Right lobe of liver (tissue), 6 donors: ENCODE measurements at regions not wholly inside any gene's neighbourhood (a gene's known extent, or its start where the extent isn't known, plus 50 kb on each side); places are given as distances from the start of the nearest gene placed in this dataset.

Experiments
- ATAC-seq, 4 donors: fragments of 200-7000 bp; cut with Tn5 transposase; one replicate each; pipeline ENCODE4 v1.9.1; 2020; ENCODE audit warnings: mild to moderate bottlenecking in 4 of 4, moderate library complexity in 4 of 4
- DNase-seq, 3 donors: peaks; one replicate each; pipeline ENCODE4 v3.0.0-alpha.2; 2020
- H3K27ac ChIP-seq, 3 donors: fragments of 200-600 bp; one replicate each; pipeline ENCODE4 v1.8.0; 2022
- H3K27me3 ChIP-seq, 2 donors: fragments of 200-600 bp; one replicate each; pipeline ENCODE4 v1.8.0; 2022
- H3K36me3 ChIP-seq, 4 donors: fragments of 200-600 bp; sonication (generic) in 1 of 4; one replicate each; pipeline versions ENCODE4 v1.5.1 to v1.8.0; 2017 to 2022; ENCODE audit warnings: control low read depth in 1 of 4
- H3K4me1 ChIP-seq, 4 donors: fragments of 200-600 bp; sonication (generic) in 1 of 4; one replicate each; pipeline versions ENCODE4 v1.5.1 to v1.8.0; 2017 to 2022; ENCODE audit warnings: control low read depth in 1 of 4
- H3K4me3 ChIP-seq, 3 donors: fragments of 200-600 bp; one replicate each; pipeline ENCODE4 v1.8.0; 2022
- H3K9me3 ChIP-seq, 4 donors: fragments of 200-600 bp; sonication (generic) in 1 of 4; one replicate each; pipeline versions ENCODE4 v1.5.1 to v1.8.0; 2017 to 2022; ENCODE audit warnings: control low read depth in 1 of 4
- POLR2A ChIP-seq: fragments of 450-650 bp; IDR thresholded peaks from one replicate; pipeline ENCODE4 v1.6.1; 2017; ENCODE audit warnings: antibody characterized with exemption, mild to moderate bottlenecking
- WGBS: methylation state at CpG from one replicate; pipeline ENCODE4 v1.1.6; 2018; ENCODE audit warnings: low coverage, low lambda C conversion rate; ENCODE audit not compliant: insufficient coverage; ENCODE audit errors: missing lambda C conversion rate; 5-methylcytosine and 5-hydroxymethylcytosine counted together
- intact Hi-C, 2 donors: fragments of 100-400 bp; cut with DNase I; formaldehyde crosslinking; loops; one replicate each; pipeline versions ENCODE4 v1.11.2 to v1.14.1; 2022
- TF ChIP-seq, protein P1 (sequence below), 4 donors: fragments of 200-600 bp in 3 of 4; fragments of 450-650 bp in 1 of 4; IDR thresholded peaks; one replicate each; pipeline versions ENCODE4 v1.5.1 to v1.8.0; 2016 to 2022; ENCODE audit warnings: antibody characterized with exemption in 4 of 4, mild to moderate bottlenecking in 2 of 4
- donor health status: DM: no; HTN: yes; CAD: no.
- donor health status: DM: no; HTN: no; CAD: no.
- donor health status: DM: no; HTN: no; CAD: no.
- donor health status: DM: no; HTN: yes; CAD: no.
- donor health status: DM: no; HTN: yes; CAD: no.

DNA sequence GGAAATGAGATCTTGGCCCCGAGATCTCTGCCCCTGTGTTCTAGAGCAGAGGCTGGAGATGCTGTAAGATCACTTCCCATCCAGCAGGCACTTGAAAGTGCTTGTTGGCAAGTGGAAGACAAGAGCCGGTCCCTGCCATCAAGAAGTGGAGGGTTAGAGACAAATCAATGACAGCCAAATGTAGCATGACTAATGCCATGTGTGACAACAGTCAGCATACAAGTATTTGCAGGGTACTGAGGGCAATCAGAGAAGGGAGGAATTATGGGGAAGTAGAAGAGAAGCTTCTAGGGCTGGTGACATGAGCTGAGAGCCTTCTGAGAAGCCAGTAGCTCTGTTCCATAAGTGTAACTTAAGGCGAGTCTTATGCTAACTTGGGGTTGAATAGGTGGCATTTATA, 58.6 kb downstream of the TMEM17 start:
- intact Hi-C loops = no loop called here
- no peak for DNase-seq

DNA sequence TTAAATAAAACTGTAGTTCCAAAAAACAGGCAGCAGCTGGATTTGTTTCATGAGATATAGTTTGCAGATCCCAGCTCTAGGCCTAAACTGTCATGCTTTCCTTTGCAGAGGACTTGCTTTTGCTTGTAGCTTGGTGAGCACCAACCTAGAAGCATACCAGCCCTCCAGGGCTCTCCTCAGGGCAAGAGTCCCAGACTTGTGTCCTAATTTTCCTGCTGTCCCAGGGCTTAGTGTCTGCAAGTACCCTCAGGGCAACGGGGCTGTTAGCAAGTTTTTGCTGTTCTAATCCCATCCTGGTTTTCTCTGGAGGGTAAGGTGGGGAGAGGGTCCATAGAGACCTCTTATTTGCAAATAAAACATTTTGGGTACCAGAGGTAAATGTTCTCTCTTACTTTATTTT, 59.5 kb downstream of the TMEM17 start:
- WGBS = 60% methylated on average over 1 of the region's 1 CpG
- Histone ChIP-seq H3K36me3 (no peaks in the 10 kb centered on the region), H3K9me3 (no peaks in the 10 kb centered on the region), H3K27ac (no peak overlapping the region), H3K27me3 (no peaks in the 10 kb centered on the region), H3K4me3 (no peak overlapping the region), H3K4me1 (peaks cover 0 to 16% (median 7%) of the 10 kb centered on the region in 4 donors)
- intact Hi-C loops = no loop called here
- TF ChIP-seq, protein P1, sequence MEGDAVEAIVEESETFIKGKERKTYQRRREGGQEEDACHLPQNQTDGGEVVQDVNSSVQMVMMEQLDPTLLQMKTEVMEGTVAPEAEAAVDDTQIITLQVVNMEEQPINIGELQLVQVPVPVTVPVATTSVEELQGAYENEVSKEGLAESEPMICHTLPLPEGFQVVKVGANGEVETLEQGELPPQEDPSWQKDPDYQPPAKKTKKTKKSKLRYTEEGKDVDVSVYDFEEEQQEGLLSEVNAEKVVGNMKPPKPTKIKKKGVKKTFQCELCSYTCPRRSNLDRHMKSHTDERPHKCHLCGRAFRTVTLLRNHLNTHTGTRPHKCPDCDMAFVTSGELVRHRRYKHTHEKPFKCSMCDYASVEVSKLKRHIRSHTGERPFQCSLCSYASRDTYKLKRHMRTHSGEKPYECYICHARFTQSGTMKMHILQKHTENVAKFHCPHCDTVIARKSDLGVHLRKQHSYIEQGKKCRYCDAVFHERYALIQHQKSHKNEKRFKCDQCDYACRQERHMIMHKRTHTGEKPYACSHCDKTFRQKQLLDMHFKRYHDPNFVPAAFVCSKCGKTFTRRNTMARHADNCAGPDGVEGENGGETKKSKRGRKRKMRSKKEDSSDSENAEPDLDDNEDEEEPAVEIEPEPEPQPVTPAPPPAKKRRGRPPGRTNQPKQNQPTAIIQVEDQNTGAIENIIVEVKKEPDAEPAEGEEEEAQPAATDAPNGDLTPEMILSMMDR (IDR thresholded peaks at IDR 0.05) = no peak
- TF ChIP-seq POLR2A = no peak
- ATAC-seq = no peak
- DNase-seq = no peak

More for the DNA sequence above, 58.6 kb downstream of the TMEM17 start:
- Histone ChIP-seq H3K9me3 (no peaks in the 10 kb centered on the region), H3K36me3 (no peaks in the 10 kb centered on the region), H3K4me3 (no peak overlapping the region), H3K27ac (no peak overlapping the region), H3K27me3 (no peaks in the 10 kb centered on the region), H3K4me1 (peaks cover 0 to 25% (median 12%) of the 10 kb centered on the region in 4 donors)
- no peak for ATAC-seq
- TF ChIP-seq POLR2A = no peak
- TF ChIP-seq, protein P1 (IDR thresholded peaks at IDR 0.05) = no peak
- 85% methylated on average over 3 of the region's 3 CpGs for WGBS

DNA sequence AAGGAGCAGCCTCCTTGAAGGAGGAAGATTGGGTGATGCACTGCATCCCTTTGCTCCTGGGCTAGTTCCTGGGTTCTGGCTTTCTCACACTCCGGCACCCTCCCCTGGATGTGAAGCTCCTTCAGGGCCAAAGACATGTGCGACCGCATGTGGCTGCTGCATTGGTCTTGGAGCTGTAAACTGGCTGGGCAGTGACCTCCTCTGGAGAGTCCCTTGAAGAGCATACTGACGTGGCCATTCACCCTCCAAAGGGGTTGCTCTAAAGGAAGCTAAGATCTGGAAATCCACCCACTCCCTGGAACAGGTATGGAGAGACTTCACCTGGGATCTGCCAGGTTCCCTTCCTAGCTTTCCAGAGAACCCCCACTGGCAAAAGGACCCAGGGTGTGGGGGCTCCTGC, 62.1 kb downstream of the TMEM17 start:
- H3K27ac ChIP-seq = no peak overlapping the region
- TF ChIP-seq POLR2A = no peak
- TF ChIP-seq, protein P1 (IDR thresholded peaks at IDR 0.05) = no peak
- DNase-seq (no peak), ATAC-seq (peak in 1 of 4 donors; percentile 26)
- no peaks in the 10 kb centered on the region for H3K27me3 ChIP-seq
- no peaks in the 10 kb centered on the region for H3K4me1 ChIP-seq
- WGBS = no CpG with 5 or more reads among the region's 4 CpGs
- no peaks in the 10 kb centered on the region for H3K9me3 ChIP-seq
- no peaks in the 10 kb centered on the region for H3K36me3 ChIP-seq
- intact Hi-C loops = no loop called here
- no peak overlapping the region for H3K4me3 ChIP-seq

DNA sequence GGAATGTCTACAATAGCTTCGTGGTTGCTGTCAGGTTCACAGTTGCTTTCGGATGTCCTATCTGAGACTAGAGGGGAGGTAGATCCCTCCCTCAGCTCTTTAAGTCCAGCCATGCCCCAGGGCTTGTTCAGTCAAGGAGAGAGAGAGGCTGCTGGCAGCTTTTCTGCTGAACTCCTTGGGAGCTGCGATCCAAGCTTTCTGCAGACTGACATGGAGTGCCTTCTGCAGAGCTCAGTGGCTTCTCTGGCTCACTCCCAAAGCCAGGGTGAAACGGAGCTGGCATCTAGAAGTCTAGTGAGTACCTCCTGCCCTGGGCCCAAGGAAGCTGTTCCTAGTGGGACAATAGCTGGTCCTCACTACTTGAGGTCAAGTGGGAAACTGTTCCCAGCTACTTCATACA, 62.5 kb downstream of the TMEM17 start:
- no peak for DNase-seq

More for the DNA sequence above, 62.5 kb downstream of the TMEM17 start:
- no peaks in the 10 kb centered on the region for H3K9me3 ChIP-seq
- H3K36me3 ChIP-seq = no peaks in the 10 kb centered on the region
- no peak for ATAC-seq
- no peaks in the 10 kb centered on the region for H3K27me3 ChIP-seq
- H3K27ac ChIP-seq = no peak overlapping the region
- H3K4me3 ChIP-seq = no peak overlapping the region
- H3K4me1 ChIP-seq = no peaks in the 10 kb centered on the region
- intact Hi-C loops = no loop called here
- WGBS = 100% methylated on average over 2 of the region's 4 CpGs
- TF ChIP-seq POLR2A = no peak
- TF ChIP-seq, protein P1 (IDR thresholded peaks at IDR 0.05) = no peak
